ENCODE measurements at regions not wholly inside any gene's neighbourhood (a gene's known extent, or its start where the extent isn't known, plus 50 kb on each side); places are given as distances from the start of the nearest gene placed in this dataset.
"Not testable (repeated sequence)": the region's sequence is repeated elsewhere in the genome, so short reads cannot be mapped to it uniquely, and the experiment has no call there.

DNA sequence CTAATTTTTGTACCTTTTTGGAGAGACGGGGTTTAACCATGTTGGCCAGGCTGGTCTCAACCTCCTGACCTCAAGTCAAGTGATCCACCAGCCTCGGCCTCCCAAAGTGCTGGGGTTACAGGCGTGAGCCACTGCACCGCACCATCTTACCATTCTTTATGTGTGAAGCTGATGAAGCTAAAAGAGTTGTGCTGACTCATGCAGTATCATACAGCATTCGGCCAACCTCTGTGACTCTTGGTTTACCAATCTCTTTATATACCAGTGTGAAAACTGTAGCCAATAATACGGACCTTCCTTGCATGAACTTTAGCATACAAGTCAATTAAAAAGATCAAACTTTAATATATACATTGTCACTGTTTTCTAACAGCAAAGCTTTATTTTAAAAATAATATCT lies 878.2 kb upstream of the MBL2 start:
- DNase-seq (ENCODE audit: low read depth) = no peak

DNA sequence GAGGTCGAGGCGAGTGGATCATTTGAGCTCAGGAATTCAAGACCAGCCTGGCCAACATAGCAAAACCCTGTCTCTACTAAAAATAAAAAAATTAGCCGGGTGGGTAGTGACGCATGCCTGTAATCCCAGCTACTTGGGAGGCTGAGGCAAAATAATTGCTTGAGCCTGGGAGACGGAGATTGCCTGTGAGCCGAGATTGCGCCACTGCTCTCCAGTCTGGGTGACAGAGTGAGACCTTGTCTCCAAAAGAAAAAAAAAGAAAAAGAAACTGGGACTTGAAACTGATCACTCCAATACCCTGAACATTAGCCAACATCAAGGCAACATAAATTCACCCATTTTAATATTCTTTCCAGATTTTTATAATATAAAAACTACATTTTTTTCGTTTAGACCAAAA lies 874.6 kb upstream of the MBL2 start:
- not testable (repeated sequence) for DNase-seq (ENCODE audit: low read depth)

DNA sequence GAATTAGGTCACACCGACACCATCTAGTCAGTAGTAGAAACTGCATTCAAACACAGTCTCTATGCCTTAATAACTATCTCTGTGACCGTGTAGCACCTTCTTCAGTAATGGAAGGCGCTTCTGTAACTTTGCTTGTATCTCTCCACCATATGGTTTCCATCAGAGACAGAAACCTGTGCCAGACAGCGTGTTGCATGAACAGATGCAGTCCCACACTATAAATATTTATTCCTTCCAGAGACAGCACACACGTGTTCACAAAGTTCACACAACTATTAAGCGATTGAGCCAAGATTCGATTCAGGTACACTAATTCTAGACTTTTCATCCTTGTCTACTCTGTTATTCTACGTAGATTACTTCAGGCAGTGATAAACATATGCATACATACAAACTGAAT lies 873.9 kb upstream of the MBL2 start:
- DNase-seq (ENCODE audit: low read depth) = no peak

DNA sequence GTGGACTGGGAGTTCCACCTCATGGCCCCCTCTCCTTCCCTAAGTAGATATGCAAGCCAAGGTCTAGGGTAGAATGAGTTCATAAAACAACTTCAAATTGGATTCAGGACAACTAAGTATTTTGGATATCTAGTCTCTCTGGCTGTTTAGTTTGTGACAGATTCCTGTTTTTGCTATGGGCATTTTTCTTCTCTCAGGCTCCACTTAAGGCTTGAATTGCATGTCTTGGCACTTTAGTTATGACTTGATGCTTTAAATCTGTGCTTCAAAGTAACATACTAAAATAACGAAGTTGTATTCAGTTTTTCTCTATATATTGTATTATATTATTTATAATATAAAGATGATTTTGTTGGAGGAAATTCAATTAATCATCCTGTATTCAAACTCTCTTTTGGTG lies 873.4 kb upstream of the MBL2 start:
- no peak for DNase-seq (ENCODE audit: low read depth)

DNA sequence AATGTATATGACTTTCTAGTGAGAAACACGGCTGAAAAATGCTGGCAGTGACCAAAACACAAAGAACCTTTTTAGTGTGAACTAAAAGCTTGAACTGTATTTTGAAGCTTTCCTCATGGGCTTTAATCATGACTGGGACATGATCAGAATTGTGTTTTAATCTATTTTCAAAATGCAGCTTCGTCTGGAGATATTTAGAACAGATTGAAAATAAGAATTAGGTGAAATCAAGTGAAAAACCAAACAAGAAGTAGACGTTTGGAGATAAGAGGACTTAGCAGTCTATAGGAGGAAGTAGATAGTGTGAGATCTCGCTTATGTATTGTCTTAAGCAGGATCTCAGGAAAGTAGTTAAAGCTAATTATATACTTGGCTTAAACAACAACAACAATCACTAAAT lies 865.4 kb upstream of the MBL2 start:
- DNase-seq (ENCODE audit: low read depth) = no peak

DNA sequence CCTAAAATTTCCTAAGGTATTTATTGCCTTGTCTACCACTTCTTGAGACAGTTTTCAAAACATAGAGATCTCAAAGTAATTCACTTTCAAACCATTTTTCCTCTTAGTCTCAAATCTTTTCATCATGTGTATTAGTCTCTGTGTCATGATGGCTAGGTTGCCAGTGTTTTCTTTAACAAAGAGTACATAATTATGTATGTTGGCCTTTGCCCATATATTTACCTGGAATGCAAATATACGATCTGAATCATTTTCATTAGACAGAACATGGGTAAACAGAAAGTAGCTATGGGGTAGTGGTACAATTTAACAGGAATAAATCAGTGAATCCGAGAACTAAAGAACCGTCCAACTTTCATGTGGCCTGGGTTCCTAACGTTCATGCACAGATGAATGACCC lies 852.1 kb upstream of the MBL2 start:
- DNase-seq (ENCODE audit: low read depth) = no peak

DNA sequence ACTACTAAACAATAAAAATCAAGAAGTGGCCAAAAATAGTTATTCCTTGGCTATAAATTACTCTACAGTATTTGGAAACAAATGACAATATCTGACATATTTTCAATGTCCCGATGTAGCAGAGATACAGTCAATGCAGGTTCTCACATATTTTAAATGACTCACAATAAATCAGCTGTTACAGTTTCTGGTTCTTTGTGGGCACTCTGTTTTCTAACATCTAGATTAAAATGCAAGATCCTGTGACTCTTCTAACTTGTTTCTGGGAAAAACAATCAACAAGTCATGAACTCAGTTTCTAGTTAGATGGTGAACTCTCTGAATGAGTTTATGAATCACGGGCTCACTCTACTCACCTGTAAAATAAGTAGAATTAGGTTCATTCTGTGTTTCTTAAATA lies 849.6 kb upstream of the MBL2 start:
- DNase-seq (ENCODE audit: low read depth) = no peak

DNA sequence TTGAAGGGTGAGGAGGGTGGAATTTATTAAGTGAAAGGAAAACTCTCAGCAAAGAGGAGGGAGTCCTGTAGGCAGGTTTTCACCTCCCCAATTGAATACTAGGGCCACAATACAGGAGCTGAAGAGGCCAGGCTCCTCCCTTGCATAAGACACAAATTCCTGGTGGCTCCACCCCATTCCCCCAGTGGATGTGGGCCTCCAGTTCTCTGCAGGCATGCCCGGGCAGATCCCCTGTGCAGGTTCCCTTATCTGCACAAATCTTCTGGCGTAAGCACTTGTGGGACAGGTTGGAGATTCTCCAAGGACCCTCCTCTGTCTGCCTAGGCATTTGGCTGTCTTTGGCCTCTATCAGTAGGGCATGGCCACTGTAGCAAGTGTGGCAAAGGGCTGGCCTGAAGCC lies 847.1 kb upstream of the MBL2 start:
- DNase-seq (ENCODE audit: low read depth) = no peak

DNA sequence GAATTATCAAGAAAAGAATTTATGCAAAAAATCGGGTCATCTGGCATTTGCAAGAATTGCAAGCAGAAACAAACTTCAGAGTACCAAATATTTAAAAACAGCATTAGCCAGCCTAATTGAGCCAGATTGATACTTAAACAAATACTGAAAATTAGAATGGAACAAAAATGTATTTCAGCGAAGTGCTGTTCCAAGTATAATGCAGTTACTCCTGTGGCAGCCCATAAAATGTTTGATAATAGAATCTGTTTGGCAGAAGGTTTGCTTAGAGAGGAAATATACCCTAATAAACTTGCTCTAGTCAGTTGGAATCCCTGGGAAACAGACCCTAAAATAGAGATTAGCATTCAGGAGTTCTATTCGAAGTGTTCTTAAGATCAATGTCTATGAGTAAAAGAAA lies 835.1 kb upstream of the MBL2 start:
- DNase-seq (ENCODE audit: low read depth) = no peak

DNA sequence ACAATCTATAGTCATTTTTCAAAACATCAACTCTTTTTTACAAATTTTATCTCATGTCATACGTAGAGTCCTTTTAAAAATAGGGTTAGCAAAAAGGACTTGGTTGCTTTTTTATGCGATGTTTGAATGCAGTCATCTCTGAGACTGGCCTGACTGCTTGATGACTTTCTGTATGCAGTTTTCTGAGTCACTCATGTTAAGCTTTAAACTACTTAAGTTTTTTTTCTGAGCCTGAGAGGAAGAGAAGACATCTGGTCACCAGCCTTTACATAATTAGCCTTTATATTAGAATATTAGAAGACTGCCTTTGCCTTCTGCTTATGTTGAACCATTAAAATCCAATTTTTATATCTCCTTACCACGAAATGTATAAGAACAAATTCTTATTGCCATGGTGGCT lies 834.4 kb upstream of the MBL2 start:
- DNase-seq (ENCODE audit: low read depth) = no peak

DNA sequence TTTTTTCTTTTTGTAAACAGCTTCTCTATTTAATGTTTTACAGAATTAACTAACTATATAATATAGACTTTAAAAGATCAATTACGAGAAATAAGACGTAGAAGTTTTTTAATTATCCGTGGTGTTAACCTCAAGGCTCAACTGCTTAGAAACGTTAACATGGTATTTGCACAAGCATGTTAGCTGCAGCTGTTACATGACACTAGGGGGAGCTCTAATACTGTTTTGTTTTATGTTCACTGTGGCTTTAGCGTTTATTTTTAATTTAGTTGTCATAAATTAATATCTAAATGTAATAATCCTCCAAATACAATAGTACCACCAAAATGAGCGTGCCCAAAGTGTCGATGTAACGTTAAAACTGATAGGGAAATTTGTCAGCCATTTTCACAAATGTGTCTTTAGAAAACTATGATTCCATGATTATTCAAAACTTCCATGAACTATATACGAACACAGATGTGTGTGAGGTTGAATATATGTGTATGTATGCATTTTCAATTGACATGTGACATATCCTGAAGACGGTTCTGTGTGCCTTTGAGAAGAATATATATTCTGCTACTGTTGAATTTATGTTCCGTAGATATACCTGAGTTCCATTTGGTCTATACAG lies 828.8 kb upstream of the MBL2 start:
- DNase-seq (ENCODE audit: low read depth) = peak; percentile 18

DNA sequence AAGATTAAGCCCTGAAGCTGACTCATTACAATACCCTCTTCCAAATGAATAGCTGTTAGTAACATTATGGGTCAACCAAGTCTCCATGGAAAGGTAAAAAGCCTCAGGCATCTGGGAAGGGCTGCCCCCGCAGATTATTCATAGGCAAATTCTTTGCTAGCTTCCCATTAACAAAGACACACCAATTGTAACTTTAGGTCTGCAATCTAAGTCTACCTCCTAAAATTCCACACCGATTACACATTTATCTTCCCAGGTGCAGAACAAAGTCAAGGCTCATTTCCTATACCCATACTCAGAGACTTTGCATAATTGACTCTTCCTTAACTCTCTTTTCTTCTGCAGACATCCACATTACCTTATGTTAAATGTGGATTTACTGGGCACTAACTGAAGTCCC lies 826.3 kb upstream of the MBL2 start:
- DNase-seq (ENCODE audit: low read depth) = no peak

DNA sequence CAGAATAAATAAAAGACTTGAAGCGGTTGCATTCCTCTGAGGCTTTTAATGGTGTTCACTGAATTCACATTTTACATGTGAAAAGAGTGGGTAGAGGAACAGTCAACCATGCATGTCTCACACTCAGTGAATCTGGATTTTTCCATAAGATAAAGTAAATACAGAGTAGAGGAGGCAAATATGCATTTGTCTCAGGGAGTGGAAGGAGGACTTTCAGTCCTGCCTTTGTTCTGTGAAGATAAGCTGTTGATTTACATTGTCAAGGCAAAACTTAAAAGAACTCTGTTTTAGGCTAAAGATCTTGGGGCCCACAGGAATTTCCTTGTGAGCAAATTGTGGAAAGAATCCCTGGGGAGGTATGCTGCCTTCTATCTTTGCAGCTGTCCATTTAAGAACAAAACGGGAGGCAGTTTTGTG lies 825.3 kb upstream of the MBL2 start:
- no peak for DNase-seq (ENCODE audit: low read depth)

DNA sequence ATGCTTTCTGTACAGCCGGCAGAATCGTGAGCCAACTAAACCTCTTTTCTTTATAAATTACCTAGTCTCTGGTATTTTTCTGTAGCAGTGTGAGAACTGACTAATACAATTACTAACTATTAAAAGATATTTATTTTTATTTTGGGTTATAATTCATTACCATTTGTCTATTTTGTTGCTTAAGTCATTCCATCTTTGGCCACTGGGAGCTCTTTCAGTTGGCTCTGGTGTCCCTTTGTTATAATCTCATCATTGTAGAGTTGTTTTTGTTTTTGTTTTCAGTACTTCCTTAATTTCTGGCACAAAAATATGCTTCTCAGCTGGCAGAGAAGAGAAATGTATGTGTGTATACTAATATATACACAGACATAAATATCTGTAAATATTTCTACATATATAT lies 807.9 kb upstream of the MBL2 start:
- DNase-seq (ENCODE audit: low read depth) = no peak

DNA sequence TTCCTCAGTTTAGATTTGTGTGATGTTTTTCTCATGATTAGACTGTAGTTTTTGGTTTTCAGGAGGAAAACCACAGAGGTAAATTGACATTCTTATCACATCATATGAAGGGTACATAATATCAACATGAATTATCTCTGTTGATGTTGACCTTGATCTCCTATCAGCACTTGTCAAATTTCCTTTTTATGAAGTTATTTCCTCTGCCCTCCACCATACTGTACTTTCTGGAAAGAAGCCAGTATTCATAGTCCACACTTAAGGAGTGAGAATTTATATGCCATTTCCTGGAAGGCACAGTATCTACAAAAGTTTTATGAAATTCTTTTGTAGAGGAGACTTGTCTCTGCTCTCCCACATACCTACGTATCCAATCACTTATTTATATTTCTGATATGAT lies 807.2 kb upstream of the MBL2 start:
- no peak for DNase-seq (ENCODE audit: low read depth)

DNA sequence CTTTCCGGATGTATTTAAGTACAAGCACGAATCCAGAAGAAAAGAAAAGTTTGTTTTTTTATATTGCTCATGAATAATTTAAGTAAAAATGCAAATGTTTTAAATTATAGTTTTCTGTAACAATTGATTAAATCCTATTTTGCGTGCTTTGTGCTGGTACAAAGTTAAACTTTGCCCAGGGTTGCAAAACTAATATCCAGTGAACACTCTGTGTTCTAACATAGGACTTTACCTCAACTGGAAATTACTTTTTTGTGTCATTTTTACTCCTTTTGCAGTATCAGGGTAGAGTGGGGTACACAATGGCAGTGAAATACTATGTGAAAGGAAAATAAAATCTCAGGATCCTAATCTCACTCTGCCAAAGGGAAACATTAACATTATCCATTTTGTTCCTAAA lies 801.4 kb upstream of the MBL2 start:
- DNase-seq (ENCODE audit: low read depth) = no peak

DNA sequence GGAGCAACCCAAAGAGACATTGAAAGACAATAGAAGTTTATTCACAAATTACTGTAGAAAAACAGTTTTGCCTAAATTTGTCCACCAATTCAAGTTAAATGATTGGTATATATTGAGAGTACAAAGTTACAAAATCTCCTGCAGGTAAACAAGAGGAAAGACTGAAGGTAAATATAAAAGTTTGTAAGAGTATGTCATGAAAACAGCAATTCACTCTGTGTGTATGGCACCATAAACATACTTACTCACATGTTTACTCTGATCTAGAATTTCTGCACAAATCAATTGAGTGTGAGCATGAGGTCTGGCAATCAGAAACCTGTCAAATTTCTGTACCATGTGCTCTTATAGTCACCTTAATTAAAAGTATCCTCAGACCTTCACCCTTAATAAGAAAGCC lies 800.9 kb upstream of the MBL2 start:
- no peak for DNase-seq (ENCODE audit: low read depth)

DNA sequence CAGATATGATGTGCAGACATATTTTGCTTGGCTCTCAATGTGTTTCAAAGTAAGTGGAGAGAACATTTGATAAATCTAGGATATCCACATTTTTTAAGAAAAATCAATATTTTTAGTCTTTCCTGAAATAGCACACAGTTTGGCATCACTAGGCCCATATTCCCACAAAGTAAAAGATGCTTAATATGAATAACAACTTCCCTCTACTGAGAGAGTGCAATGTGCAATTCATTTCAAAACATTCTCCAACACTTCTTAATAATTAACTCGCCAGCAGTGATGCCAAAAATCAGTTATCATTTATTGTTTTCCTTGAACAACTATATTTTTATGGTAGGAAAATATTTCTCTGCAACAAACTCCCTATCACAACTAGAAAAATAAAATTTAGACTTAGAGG lies 800.2 kb upstream of the MBL2 start:
- DNase-seq (ENCODE audit: low read depth) = no peak

DNA sequence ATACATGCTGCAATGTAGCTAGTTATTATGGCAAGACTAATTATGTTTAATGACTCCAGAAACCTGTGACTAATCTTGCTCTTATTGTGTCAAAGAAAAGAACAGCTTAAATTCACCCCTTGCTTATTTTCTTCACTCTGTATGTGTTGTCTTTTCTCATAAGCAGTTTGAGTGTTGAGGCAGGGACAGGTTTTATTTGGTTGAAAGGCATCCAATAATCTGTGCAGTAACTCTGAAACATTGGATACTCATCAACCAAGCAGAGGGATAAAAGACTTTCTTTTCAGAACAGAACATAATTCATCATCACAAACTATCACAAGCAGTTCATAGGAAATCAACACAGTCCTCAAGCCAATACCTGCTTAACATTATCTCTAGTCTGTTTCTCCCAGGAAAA lies 797.6 kb upstream of the MBL2 start:
- no peak for DNase-seq (ENCODE audit: low read depth)

DNA sequence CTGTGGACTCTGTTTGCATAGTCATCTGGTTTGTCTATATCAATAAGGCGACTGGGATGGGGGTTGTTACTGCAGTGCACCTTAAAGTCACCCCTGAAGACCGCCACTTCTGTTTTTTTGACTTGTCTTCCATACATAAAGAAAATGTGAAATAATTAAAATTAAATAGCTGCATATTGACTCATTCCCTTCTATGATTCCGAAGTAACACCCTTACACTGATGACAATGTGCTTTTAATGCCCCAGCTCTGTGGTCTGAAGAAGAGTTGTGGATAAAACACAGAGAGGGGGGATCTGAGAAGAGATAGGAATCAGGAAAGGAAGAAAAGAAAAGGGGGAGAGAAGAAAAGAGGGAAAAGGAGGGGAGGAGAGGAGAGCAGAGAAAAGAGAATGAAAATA lies 796.9 kb upstream of the MBL2 start:
- no peak for DNase-seq (ENCODE audit: low read depth)

DNA sequence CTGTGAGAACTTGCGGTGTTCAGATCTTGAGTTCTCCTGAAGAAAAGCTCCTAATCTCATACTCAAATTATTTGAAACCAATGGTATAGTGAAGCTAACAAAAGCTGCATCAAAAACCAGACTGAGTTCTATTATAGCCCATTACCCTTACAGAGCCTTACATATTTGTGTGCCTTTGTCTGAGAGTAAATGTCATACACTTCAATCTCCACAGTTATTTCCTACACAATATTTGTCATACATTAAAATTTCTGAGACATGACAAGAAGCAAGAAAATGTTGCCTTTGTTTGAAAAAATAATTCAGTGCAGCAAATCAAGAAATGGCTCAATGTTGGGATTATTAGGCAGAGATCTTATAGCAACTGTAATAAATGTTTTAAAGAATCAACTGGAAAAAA lies 776.1 kb upstream of the MBL2 start:
- no peak for DNase-seq (ENCODE audit: low read depth)

DNA sequence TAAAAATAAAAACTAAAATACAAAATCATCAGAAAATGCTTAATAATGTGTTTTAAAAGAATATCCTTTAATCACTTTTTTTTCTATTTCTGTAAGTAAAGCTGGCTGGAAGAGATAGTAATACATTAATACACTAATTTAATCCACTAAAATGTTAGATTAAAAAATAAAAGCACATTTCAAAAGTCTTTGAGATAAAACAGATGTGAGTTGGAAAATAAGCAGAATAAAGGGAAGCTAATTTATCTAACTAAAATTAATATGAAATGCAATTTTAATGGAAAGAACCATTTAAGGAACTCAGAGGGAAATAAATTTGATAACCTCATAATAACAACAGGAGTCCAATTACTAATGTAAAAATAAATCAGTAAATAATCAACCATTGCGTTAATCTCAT lies 774.8 kb upstream of the MBL2 start:
- no peak for DNase-seq (ENCODE audit: low read depth)

DNA sequence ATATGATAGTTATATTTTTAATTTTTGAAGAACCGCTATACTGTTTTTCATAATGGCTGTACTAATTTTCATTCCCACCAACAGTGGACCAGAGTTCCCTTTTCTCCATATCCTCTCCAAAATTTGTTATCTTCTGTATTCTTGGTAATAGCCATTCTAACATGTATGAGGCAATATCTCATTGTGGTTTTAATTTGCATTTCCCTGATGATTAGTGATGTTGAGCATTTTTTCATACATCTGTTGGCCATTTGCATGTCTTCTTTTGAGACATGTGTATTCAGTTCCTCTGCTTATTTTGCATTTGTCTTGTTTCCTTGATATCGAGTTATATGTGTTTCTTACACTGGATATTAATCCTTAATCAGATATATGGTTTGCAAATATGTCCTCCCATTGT lies 770.8 kb upstream of the MBL2 start:
- no peak for DNase-seq (ENCODE audit: low read depth)

DNA sequence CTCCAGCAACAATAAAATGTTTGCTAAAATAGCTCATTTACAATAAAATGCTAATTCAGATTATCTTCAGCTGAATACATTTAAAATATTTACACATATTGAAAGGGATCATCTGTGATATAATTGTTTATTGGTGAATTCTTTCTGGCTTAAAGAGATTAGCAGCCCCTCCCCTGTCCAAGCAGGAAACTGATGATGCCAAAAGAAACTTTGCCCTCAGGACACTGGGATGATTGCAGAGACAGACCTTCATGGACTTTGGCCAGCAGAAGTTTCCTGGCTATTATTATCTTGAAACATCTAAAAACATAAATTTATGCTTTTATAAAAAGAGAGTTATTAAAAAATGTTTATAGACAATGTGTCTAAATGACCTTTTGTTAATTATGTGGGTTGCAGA lies 764.9 kb upstream of the MBL2 start:
- DNase-seq (ENCODE audit: low read depth) = no peak

DNA sequence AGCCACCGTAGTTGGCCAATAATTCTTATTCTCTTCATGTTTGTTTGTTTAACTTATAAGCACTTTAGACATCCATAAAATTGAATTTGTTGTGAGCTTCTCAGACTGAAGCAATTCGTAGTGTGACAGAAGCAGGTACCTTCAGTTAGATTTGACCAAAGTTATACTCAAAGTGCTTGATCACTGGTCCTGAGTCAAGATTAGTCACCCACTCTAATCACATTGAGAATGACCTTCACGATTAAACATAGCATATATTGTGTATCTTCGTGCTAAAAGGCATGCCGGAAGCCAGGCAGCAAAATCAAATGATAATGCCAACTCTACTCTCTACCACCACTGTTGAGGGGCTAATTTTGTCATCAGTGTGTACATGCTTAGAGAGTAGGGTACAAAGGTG lies 763.7 kb upstream of the MBL2 start:
- DNase-seq (ENCODE audit: low read depth) = no peak

Measured in amniotic epithelial cell (primary cell).